HFF-Myc (cell line): ENCODE measurements at regions not wholly inside any gene's neighbourhood (a gene's known extent, or its start where the extent isn't known, plus 50 kb on each side); places are given as distances from the start of the nearest gene placed in this dataset.
"Not testable (repeated sequence)": the region's sequence is repeated elsewhere in the genome, so short reads cannot be mapped to it uniquely, and the experiment has no call there.

Source experiments
- DNase-seq: peaks from one replicate; pipeline ENCODE4 v3.0.0-alpha.2; 2011; ENCODE audit warnings: low read depth; ENCODE audit errors: extremely low read depth
- H3K4me3 ChIP-seq: replicated peaks from 2 replicates; pipeline ENCODE4 v1.5.1; 2011; ENCODE audit warnings: low read depth, mild to moderate bottlenecking, control low read depth, low read length
- CTCF ChIP-seq: IDR thresholded peaks from 2 replicates; pipeline ENCODE4 v1.5.1; 2012; ENCODE audit warnings: mild to moderate bottlenecking, low read depth, low read length, control low read depth; ENCODE audit errors: missing control alignments

- no peak overlapping the region for H3K4me3 ChIP-seq
- no peak for TF ChIP-seq CTCF
- DNase-seq, result no peak
These were observed 1183.7 kb downstream of the MRPL39 start for GRCh38 chr21:24423546-24423945.

- H3K4me3 ChIP-seq, result no peak overlapping the region
- no peak for DNase-seq
- TF ChIP-seq CTCF, result no peak
These were observed 1186.6 kb downstream of the MRPL39 start for GRCh38 chr21:24420689-24421088.

GRCh38 chr21:24419641-24420040 lies 1187.6 kb downstream of the MRPL39 start:
- not testable (repeated sequence) for H3K4me3 ChIP-seq, DNase-seq

GRCh38 chr21:24418671-24419070 lies 1188.6 kb downstream of the MRPL39 start:
- DNase-seq, result no peak
- no peak for TF ChIP-seq CTCF
- no peak overlapping the region for H3K4me3 ChIP-seq

GRCh38 chr21:24411429-24411828 lies 1195.9 kb downstream of the MRPL39 start:
- no peak for DNase-seq
- no peak overlapping the region for H3K4me3 ChIP-seq
- TF ChIP-seq CTCF, result no peak

GRCh38 chr21:24403221-24403620 lies 1204.1 kb downstream of the MRPL39 start:
- DNase-seq, result no peak
- TF ChIP-seq CTCF, result no peak
- no peak overlapping the region for H3K4me3 ChIP-seq

GRCh38 chr21:24395320-24395923 lies 1211.9 kb downstream of the MRPL39 start:
- no peak for TF ChIP-seq CTCF
- no peak overlapping the region for H3K4me3 ChIP-seq
- no peak for DNase-seq
